ENCODE measurements at regions not wholly inside any gene's neighbourhood (a gene's known extent, or its start where the extent isn't known, plus 50 kb on each side); places are given as distances from the start of the nearest gene placed in this dataset.
"Not testable (repeated sequence)": the region's sequence is repeated elsewhere in the genome, so short reads cannot be mapped to it uniquely, and the experiment has no call there.

- not testable (repeated sequence) for H3K4me3 ChIP-seq (replicated peaks; ENCODE audit: insufficient read depth, low read length); H3K27ac ChIP-seq (replicated peaks); H3K27me3 ChIP-seq (ENCODE audit: insufficient read depth, poor library complexity, severe bottlenecking); DNase-seq (ENCODE audit: low read depth in 1 of 2, low spot score in 1 of 2)
Observed at GRCh38 chr6:130644769-130645168, 182.4 kb upstream of the SMLR1 start.

- DNase-seq (ENCODE audit: low read depth in 1 of 2, low spot score in 1 of 2), result no peak
- TF ChIP-seq GABPA (IDR thresholded peaks at IDR 0.05; ENCODE audit: low read depth) (no peak), SPI1 (IDR thresholded peaks at IDR 0.05; ENCODE audit: borderline replicate concordance, low read depth) (no peak)
- TF ChIP-seq, protein P1, sequence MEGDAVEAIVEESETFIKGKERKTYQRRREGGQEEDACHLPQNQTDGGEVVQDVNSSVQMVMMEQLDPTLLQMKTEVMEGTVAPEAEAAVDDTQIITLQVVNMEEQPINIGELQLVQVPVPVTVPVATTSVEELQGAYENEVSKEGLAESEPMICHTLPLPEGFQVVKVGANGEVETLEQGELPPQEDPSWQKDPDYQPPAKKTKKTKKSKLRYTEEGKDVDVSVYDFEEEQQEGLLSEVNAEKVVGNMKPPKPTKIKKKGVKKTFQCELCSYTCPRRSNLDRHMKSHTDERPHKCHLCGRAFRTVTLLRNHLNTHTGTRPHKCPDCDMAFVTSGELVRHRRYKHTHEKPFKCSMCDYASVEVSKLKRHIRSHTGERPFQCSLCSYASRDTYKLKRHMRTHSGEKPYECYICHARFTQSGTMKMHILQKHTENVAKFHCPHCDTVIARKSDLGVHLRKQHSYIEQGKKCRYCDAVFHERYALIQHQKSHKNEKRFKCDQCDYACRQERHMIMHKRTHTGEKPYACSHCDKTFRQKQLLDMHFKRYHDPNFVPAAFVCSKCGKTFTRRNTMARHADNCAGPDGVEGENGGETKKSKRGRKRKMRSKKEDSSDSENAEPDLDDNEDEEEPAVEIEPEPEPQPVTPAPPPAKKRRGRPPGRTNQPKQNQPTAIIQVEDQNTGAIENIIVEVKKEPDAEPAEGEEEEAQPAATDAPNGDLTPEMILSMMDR (IDR thresholded peaks at IDR 0.05; ENCODE audit: insufficient read depth, low read length), result no peak
- no peaks in the 10 kb centered on the region for H3K27me3 ChIP-seq (ENCODE audit: insufficient read depth, poor library complexity, severe bottlenecking)
- no peak overlapping the region for H3K4me3 ChIP-seq (replicated peaks; ENCODE audit: insufficient read depth, low read length)
- no peak overlapping the region for H3K27ac ChIP-seq (replicated peaks)
Observed at GRCh38 chr6:130647246-130647645, 180.0 kb upstream of the SMLR1 start.

GRCh38 chr6:130655586-130655985 is 171.6 kb upstream of the SMLR1 start:
- TF ChIP-seq POLR2AphosphoS5 (IDR thresholded peaks at IDR 0.05; ENCODE audit: low read depth) (no peak), REST (IDR thresholded peaks at IDR 0.05; ENCODE audit: insufficient replicate concordance, low read depth) (no peak), SPI1 (IDR thresholded peaks at IDR 0.05; ENCODE audit: borderline replicate concordance, low read depth) (no peak), GABPA (IDR thresholded peaks at IDR 0.05; ENCODE audit: low read depth) (no peak)
- TF ChIP-seq, protein P1 (IDR thresholded peaks at IDR 0.05; ENCODE audit: insufficient read depth, low read length), result no peak

DNA sequence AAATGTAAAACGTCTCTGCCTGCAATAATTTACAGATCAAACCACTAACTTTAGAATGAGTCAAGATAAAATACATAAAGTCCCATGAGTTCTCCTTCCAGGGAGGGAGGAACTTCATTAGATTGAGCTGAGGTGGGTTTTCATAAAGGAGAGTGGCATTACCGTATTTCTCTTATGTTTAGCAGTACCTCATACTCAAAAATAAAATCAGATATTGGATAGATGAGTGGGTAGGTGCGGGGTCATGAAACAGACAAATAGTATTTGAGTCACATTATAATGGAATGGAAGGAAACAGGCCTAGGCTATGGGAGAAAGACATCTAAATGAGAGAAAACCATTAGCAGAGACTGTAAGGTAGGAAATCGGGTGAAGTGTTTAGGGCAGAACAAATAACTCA is 166.1 kb upstream of the SMLR1 start:
- no peak overlapping the region for H3K27ac ChIP-seq (replicated peaks)
- no peak overlapping the region for H3K4me3 ChIP-seq (replicated peaks; ENCODE audit: insufficient read depth, low read length)
- TF ChIP-seq REST (IDR thresholded peaks at IDR 0.05; ENCODE audit: insufficient replicate concordance, low read depth) (no peak), POLR2AphosphoS5 (IDR thresholded peaks at IDR 0.05; ENCODE audit: low read depth) (no peak), GABPA (IDR thresholded peaks at IDR 0.05; ENCODE audit: low read depth) (no peak), SPI1 (IDR thresholded peaks at IDR 0.05; ENCODE audit: borderline replicate concordance, low read depth) (no peak)
- TF ChIP-seq, protein P1 (IDR thresholded peaks at IDR 0.05; ENCODE audit: insufficient read depth, low read length), result no peak
- no peak for DNase-seq (ENCODE audit: low read depth in 1 of 2, low spot score in 1 of 2)
- H3K27me3 ChIP-seq (ENCODE audit: insufficient read depth, poor library complexity, severe bottlenecking), result no peaks in the 10 kb centered on the region

More at GRCh38 chr6:130655586-130655985, 171.6 kb upstream of the SMLR1 start:
- DNase-seq (ENCODE audit: low read depth in 1 of 2, low spot score in 1 of 2), result no peak
- H3K4me3 ChIP-seq (replicated peaks; ENCODE audit: insufficient read depth, low read length), result no peak overlapping the region
- H3K27ac ChIP-seq (replicated peaks), result no peak overlapping the region
- H3K27me3 ChIP-seq (ENCODE audit: insufficient read depth, poor library complexity, severe bottlenecking), result no peaks in the 10 kb centered on the region
